WTC11 (cell line): ENCODE measurements at regions not wholly inside any gene's neighbourhood (a gene's known extent, or its start where the extent isn't known, plus 50 kb on each side); places are given as distances from the start of the nearest gene placed in this dataset.

Experiments used
- ATAC-seq: fragments of 200-7000 bp; cut with Tn5 transposase; 2 replicates; pipeline ENCODE4 v1.10.0; 2021; ENCODE audit warnings: mild to moderate bottlenecking, moderate library complexity
- CTCF ChIA-PET: fragments of 300-600 bp; sonication (Branson Sonifier 250); formaldehyde crosslinking; loops from one replicate; lab custom pipeline; 2021; ENCODE audit warnings: antibody characterized with exemption; lab: Charles Lee
- POLR2A ChIA-PET: fragments of 350-600 bp; sonication (Branson Sonifier 250); formaldehyde crosslinking; loops from one replicate; lab custom pipeline; 2021; ENCODE audit warnings: antibody characterized with exemption; lab: Charles Lee
- DNase-seq: peaks from one replicate; pipeline ENCODE4 v3.0.0; 2021; ENCODE audit warnings: low spot score
- H3K27ac Mint-ChIP-seq: 2 replicates; pipeline ENCODE4 v1.8.0; 2021; ENCODE audit warnings: mixed read lengths
- H3K27me3 Mint-ChIP-seq: 2 replicates; pipeline ENCODE4 v1.8.0; 2021; ENCODE audit warnings: low read depth, mild to moderate bottlenecking, moderate library complexity, mixed read lengths
- H3K36me3 Mint-ChIP-seq: 2 replicates; pipeline ENCODE4 v1.8.0; 2021; ENCODE audit warnings: mixed read lengths
- H3K4me1 Mint-ChIP-seq: 2 replicates; pipeline ENCODE4 v1.8.0; 2022; ENCODE audit warnings: mixed read lengths
- H3K4me3 Mint-ChIP-seq: 2 replicates; pipeline ENCODE4 v1.8.0; 2021; ENCODE audit warnings: mild to moderate bottlenecking, moderate library complexity, mixed read lengths
- H3K9me3 Mint-ChIP-seq: 2 replicates; pipeline ENCODE4 v1.8.0; 2021; ENCODE audit warnings: mixed read lengths
- CREB1 ChIP-seq: sonication (generic); formaldehyde crosslinking; IDR thresholded peaks from 2 replicates; pipeline ENCODE4 v1.8.0; 2023; ENCODE audit warnings: mild to moderate bottlenecking, missing genetic modification reagents
- CTCF ChIP-seq: fragments of 200-600 bp; IDR thresholded peaks from 2 replicates; pipeline ENCODE4 v1.8.0; 2022; ENCODE audit warnings: antibody characterized with exemption
- E2F1 ChIP-seq: sonication (generic); formaldehyde crosslinking; IDR thresholded peaks from 2 replicates; pipeline ENCODE4 v1.8.0; 2022; ENCODE audit warnings: mild to moderate bottlenecking, missing genetic modification reagents
- ELF4 ChIP-seq: sonication (generic); formaldehyde crosslinking; IDR thresholded peaks from 2 replicates; pipeline ENCODE4 v1.8.1; 2022; ENCODE audit warnings: low read depth, mild to moderate bottlenecking, moderate library complexity, missing genetic modification reagents
- ERG ChIP-seq: fragments of 250-450 bp; sonication (Bioruptor Pico); IDR thresholded peaks from 2 replicates; pipeline ENCODE4 v1.8.0; 2021; ENCODE audit warnings: mild to moderate bottlenecking
- GRHL2 ChIP-seq: fragments of 250-450 bp; sonication (Bioruptor Pico); IDR thresholded peaks from 2 replicates; pipeline ENCODE4 v1.8.0; 2022; ENCODE audit warnings: mild to moderate bottlenecking, moderate library complexity; ENCODE audit not compliant: insufficient replicate concordance, severe bottlenecking
- HMGXB4 ChIP-seq: sonication (generic); formaldehyde crosslinking; IDR thresholded peaks from 2 replicates; pipeline ENCODE4 v1.8.1; 2023; ENCODE audit warnings: mild to moderate bottlenecking, moderate library complexity, missing genetic modification reagents
- PRRX2 ChIP-seq: fragments of 250-450 bp; sonication (Bioruptor Pico); IDR thresholded peaks from 2 replicates; pipeline ENCODE4 v1.8.0; 2021; ENCODE audit warnings: mild to moderate bottlenecking
- RELA ChIP-seq: sonication (generic); formaldehyde crosslinking; IDR thresholded peaks from 2 replicates; pipeline ENCODE4 v1.8.1; 2022; ENCODE audit warnings: missing genetic modification reagents, mild to moderate bottlenecking, borderline replicate concordance
- RORB ChIP-seq: fragments of 250-450 bp; sonication (Bioruptor Pico); IDR thresholded peaks from 2 replicates; pipeline ENCODE4 v1.9.0; 2021; ENCODE audit warnings: mild to moderate bottlenecking
- SP1 ChIP-seq: sonication (generic); formaldehyde crosslinking; conservative IDR thresholded peaks from 2 replicates; pipeline ENCODE4 v1.8.1; 2022; ENCODE audit warnings: missing genetic modification reagents
- TCF7 ChIP-seq: sonication (generic); formaldehyde crosslinking; IDR thresholded peaks from 2 replicates; pipeline ENCODE4 v1.8.0; 2022; ENCODE audit warnings: mild to moderate bottlenecking, low read depth, missing genetic modification reagents, moderate library complexity
- ZNF138 ChIP-seq: sonication (generic); formaldehyde crosslinking; conservative IDR thresholded peaks from 2 replicates; pipeline ENCODE4 v1.8.1; 2022; ENCODE audit warnings: mild to moderate bottlenecking, moderate library complexity, missing genetic modification reagents
- ZNF219 ChIP-seq: sonication (generic); formaldehyde crosslinking; IDR thresholded peaks from 2 replicates; pipeline ENCODE4 v1.8.0; 2023; ENCODE audit warnings: missing genetic modification reagents, mild to moderate bottlenecking, borderline replicate concordance
- ZNF263 ChIP-seq: sonication (generic); formaldehyde crosslinking; IDR thresholded peaks from 2 replicates; pipeline ENCODE4 v1.8.1; 2022; ENCODE audit warnings: low read depth, mild to moderate bottlenecking, moderate library complexity, missing genetic modification reagents
- ZNF532 ChIP-seq: fragments of 250-450 bp; sonication (Bioruptor Pico); IDR thresholded peaks from 2 replicates; pipeline ENCODE4 v1.9.0; 2021; ENCODE audit warnings: mild to moderate bottlenecking, borderline replicate concordance
- TF ChIP-seq, protein P1 (sequence below): sonication (generic); formaldehyde crosslinking; IDR thresholded peaks from 2 replicates; pipeline ENCODE4 v1.8.1; 2023; ENCODE audit warnings: mild to moderate bottlenecking, missing genetic modification reagents, moderate library complexity

DNA sequence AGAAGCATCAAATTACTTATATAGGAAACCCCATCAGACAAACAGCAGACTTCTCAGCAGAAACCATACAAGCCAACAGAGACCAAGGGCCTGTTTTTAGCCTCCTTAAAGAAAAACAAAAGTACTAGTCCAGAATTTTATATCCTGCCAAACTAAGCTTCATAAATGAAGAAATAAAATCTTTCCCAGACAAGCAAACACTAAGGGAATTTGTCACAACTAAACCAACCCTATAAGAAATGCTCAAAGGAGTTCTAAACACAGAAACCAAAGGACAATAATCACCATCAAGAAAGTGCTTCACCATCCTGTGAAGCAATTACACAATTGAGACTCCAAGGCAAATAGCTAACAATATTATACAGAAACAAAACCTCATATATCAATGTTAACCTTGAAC, 238.6 kb downstream of the NKX6-1 start:
- ATAC-seq (no peak), DNase-seq (no peak)
- peaks cover 9% of the 10 kb centered on the region for H3K4me1 Mint-ChIP-seq
- ChIA-PET POLR2A (no interaction called here), CTCF (interaction anchor here (1.1 kb wide), 1 partner anchor 11 kb away, joined by 4 read pairs; no protein-coding TSS in a partner anchor)
- no peaks in the 10 kb centered on the region for H3K27me3 Mint-ChIP-seq
- no peak for TF ChIP-seq RORB (CRISPR knock-in tag)
- no peak for TF ChIP-seq ELF4 (CRISPR knock-in tag)
- no peak for TF ChIP-seq ERG (CRISPR knock-in tag)
- TF ChIP-seq GRHL2 (CRISPR knock-in tag): no peak
- TF ChIP-seq TCF7 (CRISPR knock-in tag): no peak
- no peak for TF ChIP-seq ZNF532 (CRISPR knock-in tag)
- TF ChIP-seq RELA: no peak
- TF ChIP-seq ZNF219 (CRISPR knock-in tag): no peak
- TF ChIP-seq ZNF263: no peak
- no peak for TF ChIP-seq PRRX2 (CRISPR knock-in tag)
- TF ChIP-seq, protein P1, sequence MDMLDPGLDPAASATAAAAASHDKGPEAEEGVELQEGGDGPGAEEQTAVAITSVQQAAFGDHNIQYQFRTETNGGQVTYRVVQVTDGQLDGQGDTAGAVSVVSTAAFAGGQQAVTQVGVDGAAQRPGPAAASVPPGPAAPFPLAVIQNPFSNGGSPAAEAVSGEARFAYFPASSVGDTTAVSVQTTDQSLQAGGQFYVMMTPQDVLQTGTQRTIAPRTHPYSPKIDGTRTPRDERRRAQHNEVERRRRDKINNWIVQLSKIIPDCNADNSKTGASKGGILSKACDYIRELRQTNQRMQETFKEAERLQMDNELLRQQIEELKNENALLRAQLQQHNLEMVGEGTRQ (CRISPR knock-in tag): no peak
- TF ChIP-seq ZNF138 (CRISPR knock-in tag): no peak
- no peak for TF ChIP-seq HMGXB4
- no peak for TF ChIP-seq SP1 (CRISPR knock-in tag)
- TF ChIP-seq CTCF: no peak
- no peak for TF ChIP-seq E2F1 (CRISPR knock-in tag)
- no peak for TF ChIP-seq CREB1 (CRISPR knock-in tag)
- TF ChIP-seq, all 79 proteins: peak for 0
- Mint-ChIP-seq H3K4me3 (no peak overlapping the region), H3K9me3 (peaks cover 19% of the 10 kb centered on the region; the same call in 1 of the 2 replicates), H3K36me3 (peaks cover 10% of the 10 kb centered on the region; the same call in 1 of the 2 replicates), H3K27ac (no peak overlapping the region)
